Esophagus squamous epithelium (tissue), 5 donors: ENCODE measurements at regions not wholly inside any gene's neighbourhood (a gene's known extent, or its start where the extent isn't known, plus 50 kb on each side); places are given as distances from the start of the nearest gene placed in this dataset.

ENCODE experiments used
- DNase-seq: peaks from one replicate; lab custom pipeline; 2025; lab: John Stamatoyannopoulos, UW
- H3K27ac ChIP-seq, 4 donors: fragments of 200-600 bp; sonication (generic); one replicate each; pipeline ENCODE4 v1.5.1; 2016 to 2019; ENCODE audit warnings: mild to moderate bottlenecking in 1 of 4
- H3K27me3 ChIP-seq, 4 donors: fragments of 200-600 bp; sonication (generic); 1 replicate in 3 of 4; 2 replicates in 1 of 4; pipeline versions ENCODE4 v1.5.1 to v1.6.0; 2017 to 2021; ENCODE audit warnings: antibody characterized with exemption in 1 of 4
- H3K36me3 ChIP-seq, 3 donors: fragments of 200-600 bp; sonication (generic); one replicate each; pipeline ENCODE4 v1.5.1; 2016 to 2019
- H3K4me1 ChIP-seq, 3 donors: fragments of 200-600 bp; sonication (generic); one replicate each; pipeline ENCODE4 v1.5.1; 2017 to 2019
- H3K4me3 ChIP-seq, 4 donors: fragments of 200-600 bp; sonication (generic); 1 replicate in 3 of 4; 2 replicates in 1 of 4; pipeline ENCODE4 v1.5.1; 2016 to 2019; ENCODE audit warnings: mild to moderate bottlenecking in 2 of 4, moderate library complexity in 1 of 4
- H3K9me3 ChIP-seq, 3 donors: fragments of 200-600 bp; sonication (generic); one replicate each; pipeline ENCODE4 v1.5.1; 2016 to 2019
- POLR2A ChIP-seq, 4 donors: fragments of 450-650 bp; IDR thresholded peaks; one replicate each; pipeline ENCODE4 v1.6.1; 2017; ENCODE audit warnings: antibody characterized with exemption in 4 of 4, mild to moderate bottlenecking in 4 of 4, moderate library complexity in 3 of 4
- WGBS, 2 donors: methylation state at CpG; one replicate each; pipeline ENCODE4 v1.1.5; 2018; 5-methylcytosine and 5-hydroxymethylcytosine counted together
- intact Hi-C: fragments of 100-400 bp; cut with DNase I; formaldehyde crosslinking; loops from one replicate; pipeline ENCODE4 v1.15.0; 2022
- TF ChIP-seq, protein P1 (sequence below), 6 experiments: fragments of 450-650 bp in 4 of 6; fragments of 200-600 bp in 2 of 6; sonication (generic) in 2 of 6; IDR thresholded peaks; one replicate each; pipeline ENCODE4 v1.5.1; 2016 to 2019; ENCODE audit warnings: antibody characterized with exemption in 6 of 6, mild to moderate bottlenecking in 4 of 6, moderate library complexity in 4 of 6
- donor health status: DM: yes; HTN: yes; CAD: no.

DNA sequence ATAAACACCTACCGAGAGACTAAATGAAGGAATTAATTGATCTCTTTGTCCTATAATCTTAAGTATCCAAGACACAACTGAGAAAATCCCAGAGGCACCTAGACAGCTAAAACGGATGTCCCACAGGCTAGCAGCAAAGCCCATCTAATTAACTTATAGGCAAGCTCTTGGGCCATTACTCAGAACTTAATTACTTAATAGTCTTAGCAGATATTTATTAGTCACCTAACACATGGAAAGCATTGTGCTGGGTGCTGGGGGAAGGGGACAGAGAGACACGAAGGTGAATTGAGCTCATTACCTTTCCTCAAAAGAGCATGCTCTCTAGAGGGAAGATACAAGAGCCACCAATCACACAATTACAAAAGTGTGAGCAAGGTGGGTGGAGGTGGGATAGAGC, 189.8 kb upstream of the PROK2 start:
- intact Hi-C loops, result no loop called here
- Histone ChIP-seq H3K27ac (no peak overlapping the region), H3K36me3 (no peaks in the 10 kb centered on the region), H3K4me3 (no peak overlapping the region), H3K9me3 (no peaks in the 10 kb centered on the region), H3K4me1 (no peaks in the 10 kb centered on the region), H3K27me3 (peaks cover 0 to 51% (median 0%) of the 10 kb centered on the region in 4 donors)
- TF ChIP-seq POLR2A (IDR thresholded peaks at IDR 0.05), result no peak
- TF ChIP-seq, protein P1, sequence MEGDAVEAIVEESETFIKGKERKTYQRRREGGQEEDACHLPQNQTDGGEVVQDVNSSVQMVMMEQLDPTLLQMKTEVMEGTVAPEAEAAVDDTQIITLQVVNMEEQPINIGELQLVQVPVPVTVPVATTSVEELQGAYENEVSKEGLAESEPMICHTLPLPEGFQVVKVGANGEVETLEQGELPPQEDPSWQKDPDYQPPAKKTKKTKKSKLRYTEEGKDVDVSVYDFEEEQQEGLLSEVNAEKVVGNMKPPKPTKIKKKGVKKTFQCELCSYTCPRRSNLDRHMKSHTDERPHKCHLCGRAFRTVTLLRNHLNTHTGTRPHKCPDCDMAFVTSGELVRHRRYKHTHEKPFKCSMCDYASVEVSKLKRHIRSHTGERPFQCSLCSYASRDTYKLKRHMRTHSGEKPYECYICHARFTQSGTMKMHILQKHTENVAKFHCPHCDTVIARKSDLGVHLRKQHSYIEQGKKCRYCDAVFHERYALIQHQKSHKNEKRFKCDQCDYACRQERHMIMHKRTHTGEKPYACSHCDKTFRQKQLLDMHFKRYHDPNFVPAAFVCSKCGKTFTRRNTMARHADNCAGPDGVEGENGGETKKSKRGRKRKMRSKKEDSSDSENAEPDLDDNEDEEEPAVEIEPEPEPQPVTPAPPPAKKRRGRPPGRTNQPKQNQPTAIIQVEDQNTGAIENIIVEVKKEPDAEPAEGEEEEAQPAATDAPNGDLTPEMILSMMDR (IDR thresholded peaks at IDR 0.05), result no peak
- 81 to 90% methylated on average over 3 of the region's 3 CpGs for WGBS, 2 donors
- DNase-seq, result no peak

DNA sequence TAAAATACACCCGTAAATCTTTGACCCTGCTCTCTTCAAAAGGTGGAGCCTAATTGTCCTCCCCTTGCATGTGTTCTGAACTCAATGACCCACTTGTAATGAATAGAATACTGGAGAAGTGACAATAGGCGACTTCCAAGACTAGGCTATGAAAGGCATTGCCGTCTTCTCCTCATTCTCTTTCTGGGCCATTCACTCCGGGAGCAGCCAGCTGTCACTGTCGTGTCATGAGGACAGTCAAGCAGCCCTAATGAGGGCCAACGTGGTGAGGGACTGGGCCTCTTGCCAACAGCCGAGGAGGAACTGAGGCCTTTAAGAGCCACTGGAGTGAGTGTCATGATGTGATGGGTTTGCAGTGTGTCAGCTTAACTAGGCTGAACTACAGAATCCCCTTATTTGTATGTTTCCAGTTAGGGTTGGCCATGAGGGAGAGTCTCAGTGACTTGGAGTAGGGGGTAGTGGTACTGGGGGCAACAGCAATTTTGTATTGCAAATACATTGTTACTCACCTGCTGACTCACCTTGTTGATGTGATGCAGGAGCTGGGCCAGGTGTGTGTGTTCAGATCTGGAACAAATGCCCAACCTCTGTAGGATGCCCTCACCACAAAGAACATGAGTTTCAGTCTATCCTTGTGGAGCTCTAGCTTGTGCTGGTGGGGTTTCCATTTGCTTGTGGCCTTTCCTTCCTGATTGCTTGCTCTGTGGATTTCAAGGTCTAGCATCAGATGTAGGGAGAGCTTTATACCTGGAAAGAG, 188.5 kb upstream of the PROK2 start:
- 53 to 69% methylated on average over 3 to 5 of the region's 7 CpGs for WGBS, 2 donors
- Histone ChIP-seq H3K4me3 (no peak overlapping the region), H3K36me3 (no peaks in the 10 kb centered on the region), H3K27me3 (peaks cover 0 to 58% (median 0%) of the 10 kb centered on the region in 4 donors), H3K27ac (no peak overlapping the region), H3K4me1 (no peaks in the 10 kb centered on the region), H3K9me3 (no peaks in the 10 kb centered on the region)
- intact Hi-C loops, result no loop called here
- no peak for DNase-seq
- TF ChIP-seq, protein P1 (IDR thresholded peaks at IDR 0.05), result no peak
- TF ChIP-seq POLR2A (IDR thresholded peaks at IDR 0.05), result no peak

DNA sequence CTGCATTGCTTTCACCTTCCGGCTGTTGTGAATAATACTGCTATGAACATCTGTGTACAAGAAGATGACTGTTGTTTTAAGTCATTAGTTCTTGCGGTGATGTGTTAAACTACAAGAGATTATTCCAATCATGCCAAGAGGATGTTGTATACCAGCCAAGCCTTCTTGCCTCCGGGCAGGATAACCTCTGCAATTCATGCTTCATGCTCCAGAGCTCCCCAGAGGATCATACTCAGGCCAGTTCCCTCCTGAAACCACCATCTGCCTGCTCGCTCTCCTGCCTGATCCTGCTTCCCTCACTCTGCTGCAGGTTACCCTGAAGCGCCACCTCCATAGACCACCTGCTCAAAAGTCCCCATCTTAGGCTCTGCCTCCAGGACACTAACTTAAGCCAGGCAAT, 187.1 kb upstream of the PROK2 start:
- no peak for TF ChIP-seq POLR2A (IDR thresholded peaks at IDR 0.05)
- TF ChIP-seq, protein P1 (IDR thresholded peaks at IDR 0.05), result no peak
- Histone ChIP-seq H3K9me3 (no peaks in the 10 kb centered on the region), H3K27ac (no peak overlapping the region), H3K27me3 (peaks cover 0 to 71% (median 0%) of the 10 kb centered on the region in 4 donors), H3K4me1 (no peaks in the 10 kb centered on the region), H3K4me3 (no peak overlapping the region), H3K36me3 (no peaks in the 10 kb centered on the region)
- no peak for DNase-seq
- intact Hi-C loops, result no loop called here
- 32 to 39% methylated on average over 4 to 5 of the region's 5 CpGs for WGBS, 2 donors

DNA sequence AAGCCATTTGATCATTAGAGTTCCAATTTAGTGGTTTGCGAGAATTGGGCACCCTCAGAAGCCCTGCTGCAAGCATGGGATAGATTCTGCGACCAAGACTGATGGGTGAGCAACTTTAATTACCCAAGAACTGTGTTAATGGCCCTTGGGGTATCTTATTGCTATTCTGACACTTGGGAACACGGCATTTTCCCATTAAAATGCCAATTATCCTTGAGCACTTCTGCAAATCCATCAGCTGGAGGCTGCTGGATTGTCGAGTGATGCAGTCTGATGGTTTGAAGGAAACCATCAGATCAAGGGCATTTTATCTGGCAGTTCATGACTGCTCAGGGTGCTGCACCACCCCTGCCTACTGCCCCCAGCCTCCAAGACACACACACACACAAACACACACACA, 183.6 kb upstream of the PROK2 start:
- Histone ChIP-seq H3K27me3 (peaks cover 0 to 69% (median 0%) of the 10 kb centered on the region in 4 donors), H3K4me3 (no peak overlapping the region), H3K9me3 (no peaks in the 10 kb centered on the region), H3K27ac (no peak overlapping the region), H3K36me3 (no peaks in the 10 kb centered on the region), H3K4me1 (no peaks in the 10 kb centered on the region)
- no peak for TF ChIP-seq POLR2A (IDR thresholded peaks at IDR 0.05)
- TF ChIP-seq, protein P1 (IDR thresholded peaks at IDR 0.05), result no peak
- intact Hi-C loops, result no loop called here
- 75 to 100% methylated on average over 2 to 3 of the region's 4 CpGs for WGBS, 2 donors
- DNase-seq, result no peak

DNA sequence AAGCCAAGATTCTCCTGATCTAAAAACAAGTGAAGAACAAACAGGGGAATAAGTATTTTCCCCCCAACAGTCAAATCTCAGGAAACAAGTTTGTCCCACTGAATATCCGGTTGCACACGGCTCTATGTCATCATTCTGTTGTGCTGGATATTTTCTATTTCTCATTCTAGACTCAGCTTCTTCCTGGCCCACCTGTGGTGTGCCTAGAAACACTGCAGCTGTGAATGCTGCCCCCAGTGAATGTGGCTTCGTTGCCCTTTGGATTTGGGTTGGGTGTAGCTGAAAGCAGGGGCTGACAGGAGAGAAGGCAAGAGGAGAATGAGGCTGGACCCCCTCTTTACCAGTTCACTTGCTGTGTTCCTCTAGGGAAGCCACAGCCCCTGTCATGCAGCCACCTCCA, 181.2 kb upstream of the PROK2 start:
- no peaks in the 10 kb centered on the region for H3K9me3 ChIP-seq
- WGBS, 2 donors, result 68 to 75% methylated on average over 2 to 3 of the region's 3 CpGs

More for the DNA sequence above, 181.2 kb upstream of the PROK2 start:
- TF ChIP-seq, protein P1 (IDR thresholded peaks at IDR 0.05), result no peak
- TF ChIP-seq POLR2A (IDR thresholded peaks at IDR 0.05), result no peak
- H3K27ac ChIP-seq, result no peak overlapping the region
- no peak for DNase-seq
- H3K4me3 ChIP-seq, result no peak overlapping the region
- intact Hi-C loops, result no loop called here
- no peaks in the 10 kb centered on the region for H3K36me3 ChIP-seq
- H3K27me3 ChIP-seq, result peaks cover 0 to 56% (median 0%) of the 10 kb centered on the region in 4 donors
- H3K4me1 ChIP-seq, result no peaks in the 10 kb centered on the region
